Muscle layer of duodenum (tissue), 2 donors: ENCODE measurements at regions not wholly inside any gene's neighbourhood (a gene's known extent, or its start where the extent isn't known, plus 50 kb on each side); places are given as distances from the start of the nearest gene placed in this dataset.
"Not testable (repeated sequence)": the region's sequence is repeated elsewhere in the genome, so short reads cannot be mapped to it uniquely, and the experiment has no call there.

Experiments
- H3K27ac ChIP-seq: one replicate; pipeline ENCODE4 v1.7.0; 2013; ENCODE audit warnings: mild to moderate bottlenecking, low read length
- H3K27me3 ChIP-seq: one replicate; pipeline ENCODE4 v1.7.0; 2013; ENCODE audit warnings: low read depth, mild to moderate bottlenecking, control low read depth, low read length
- H3K36me3 ChIP-seq, 2 donors: one replicate each; pipeline ENCODE4 v1.7.0; 2013; ENCODE audit warnings: low read length in 2 of 2, control low read depth in 1 of 2, mild to moderate bottlenecking in 1 of 2; ENCODE audit not compliant: insufficient read depth in 2 of 2, control insufficient read depth in 1 of 2
- H3K4me1 ChIP-seq, 2 donors: one replicate each; pipeline ENCODE4 v1.7.0; 2013; ENCODE audit warnings: low read length in 2 of 2, mild to moderate bottlenecking in 2 of 2, control low read depth in 1 of 2, moderate library complexity in 1 of 2; ENCODE audit not compliant: insufficient read depth in 2 of 2, control insufficient read depth in 1 of 2
- H3K4me3 ChIP-seq, 2 donors: one replicate each; pipeline ENCODE4 v1.7.0; 2013; ENCODE audit warnings: low read length in 2 of 2, low read depth in 1 of 2, mild to moderate bottlenecking in 1 of 2
- H3K9me3 ChIP-seq, 2 donors: one replicate each; pipeline ENCODE4 v1.7.0; 2013; ENCODE audit warnings: low read length in 2 of 2, control low read depth in 1 of 2, mild to moderate bottlenecking in 1 of 2; ENCODE audit not compliant: control insufficient read depth in 1 of 2
- donor health status: healthy.

- H3K27ac ChIP-seq: no peak overlapping the region
- no peaks in the 10 kb centered on the region for H3K36me3 ChIP-seq
- H3K4me3 ChIP-seq: no peak overlapping the region
- peaks cover 3 to 11% of the 10 kb centered on the region in 2 donors for H3K9me3 ChIP-seq
- no peaks in the 10 kb centered on the region for H3K4me1 ChIP-seq
- H3K27me3 ChIP-seq: no peaks in the 10 kb centered on the region
Observed at GRCh38 chr4:54447304-54447703, 210.5 kb upstream of the KIT start.

GRCh38 chr4:54449999-54450398 is 207.8 kb upstream of the KIT start:
- H3K36me3 ChIP-seq: no peaks in the 10 kb centered on the region
- no peaks in the 10 kb centered on the region for H3K27me3 ChIP-seq
- peaks cover 3 to 11% of the 10 kb centered on the region in 2 donors for H3K9me3 ChIP-seq
- H3K4me1 ChIP-seq: no peaks in the 10 kb centered on the region
- no peak overlapping the region for H3K27ac ChIP-seq
- no peak overlapping the region for H3K4me3 ChIP-seq

GRCh38 chr4:54466960-54467359 is 190.8 kb upstream of the KIT start:
- not testable (repeated sequence) for H3K27me3 ChIP-seq, H3K36me3 ChIP-seq, H3K4me3 ChIP-seq, H3K27ac ChIP-seq, H3K4me1 ChIP-seq, H3K9me3 ChIP-seq

- Histone ChIP-seq H3K36me3 (no peaks in the 10 kb centered on the region), H3K27ac (no peak overlapping the region), H3K27me3 (no peaks in the 10 kb centered on the region), H3K4me1 (no peaks in the 10 kb centered on the region), H3K4me3 (no peak overlapping the region), H3K9me3 (peaks cover 0 to 2% of the 10 kb centered on the region in 2 donors)
Observed at GRCh38 chr4:54473077-54473545, 184.6 kb upstream of the KIT start.

- H3K27ac ChIP-seq: no peak overlapping the region
- no peak overlapping the region for H3K4me3 ChIP-seq
- H3K9me3 ChIP-seq: peaks cover 0 to under 1% of the 10 kb centered on the region in 2 donors
- H3K36me3 ChIP-seq: no peaks in the 10 kb centered on the region
- no peaks in the 10 kb centered on the region for H3K4me1 ChIP-seq
- no peaks in the 10 kb centered on the region for H3K27me3 ChIP-seq
Observed at GRCh38 chr4:54473798-54474197, 184.0 kb upstream of the KIT start.

- Histone ChIP-seq H3K36me3 (no peaks in the 10 kb centered on the region), H3K27ac (no peak overlapping the region), H3K4me1 (no peaks in the 10 kb centered on the region), H3K4me3 (no peak overlapping the region), H3K9me3 (peaks cover 0 to 13% of the 10 kb centered on the region in 2 donors), H3K27me3 (no peaks in the 10 kb centered on the region)
Observed at GRCh38 chr4:54475546-54475945, 182.2 kb upstream of the KIT start.

- Histone ChIP-seq H3K4me1 (no peaks in the 10 kb centered on the region), H3K9me3 (peaks cover 0 to 13% of the 10 kb centered on the region in 2 donors), H3K36me3 (no peaks in the 10 kb centered on the region), H3K27me3 (no peaks in the 10 kb centered on the region), H3K27ac (no peak overlapping the region), H3K4me3 (no peak overlapping the region)
Observed at GRCh38 chr4:54482529-54483200, 175.1 kb upstream of the KIT start.

- Histone ChIP-seq H3K36me3 (no peaks in the 10 kb centered on the region), H3K9me3 (peaks cover 0 to 8% of the 10 kb centered on the region in 2 donors), H3K4me3 (no peak overlapping the region), H3K27ac (no peak overlapping the region), H3K4me1 (no peaks in the 10 kb centered on the region), H3K27me3 (no peaks in the 10 kb centered on the region)
Observed at GRCh38 chr4:54484383-54484782, 173.4 kb upstream of the KIT start.

GRCh38 chr4:54487491-54487890 is 170.3 kb upstream of the KIT start:
- Histone ChIP-seq H3K4me1 (no peaks in the 10 kb centered on the region), H3K27me3 (no peaks in the 10 kb centered on the region), H3K36me3 (no peaks in the 10 kb centered on the region)

GRCh38 chr4:54493862-54494261 is 163.9 kb upstream of the KIT start:
- H3K4me1 ChIP-seq: no peaks in the 10 kb centered on the region
- no peaks in the 10 kb centered on the region for H3K36me3 ChIP-seq
- H3K27ac ChIP-seq: no peak overlapping the region
- H3K4me3 ChIP-seq: no peak overlapping the region
- no peaks in the 10 kb centered on the region for H3K27me3 ChIP-seq
- H3K9me3 ChIP-seq: no peaks in the 10 kb centered on the region

More at GRCh38 chr4:54487491-54487890, 170.3 kb upstream of the KIT start:
- Histone ChIP-seq H3K4me3 (no peak overlapping the region), H3K9me3 (no peaks in the 10 kb centered on the region), H3K27ac (no peak overlapping the region)

- Histone ChIP-seq H3K4me1 (no peaks in the 10 kb centered on the region), H3K9me3 (no peaks in the 10 kb centered on the region), H3K4me3 (no peak overlapping the region), H3K36me3 (no peaks in the 10 kb centered on the region), H3K27ac (no peak overlapping the region), H3K27me3 (no peaks in the 10 kb centered on the region)
Observed at GRCh38 chr4:54495091-54495490, 162.7 kb upstream of the KIT start.

- Histone ChIP-seq H3K4me3 (no peak overlapping the region), H3K4me1 (no peaks in the 10 kb centered on the region), H3K27ac (no peak overlapping the region), H3K36me3 (no peaks in the 10 kb centered on the region), H3K27me3 (no peaks in the 10 kb centered on the region), H3K9me3 (no peaks in the 10 kb centered on the region)
Observed at GRCh38 chr4:54495641-54496040, 162.1 kb upstream of the KIT start.
